Coronary artery (tissue), 2 donors: ENCODE measurements at regions not wholly inside any gene's neighbourhood (a gene's known extent, or its start where the extent isn't known, plus 50 kb on each side); places are given as distances from the start of the nearest gene placed in this dataset.

Experiments
- DNase-seq: peaks from one replicate; pipeline ENCODE4 v3.0.0-alpha.2; 2017; ENCODE audit warnings: low spot score
- H3K27ac ChIP-seq, 2 donors: fragments of 200-600 bp; sonication (generic); one replicate each; pipeline ENCODE4 v1.5.1; 2016 to 2019
- H3K4me3 ChIP-seq: fragments of 200-600 bp; sonication (generic); 2 replicates; pipeline ENCODE4 v1.5.1; 2016; ENCODE audit warnings: mild to moderate bottlenecking, moderate library complexity
- CTCF ChIP-seq: fragments of 200-600 bp; sonication (generic); IDR thresholded peaks from one replicate; pipeline ENCODE4 v1.5.1; 2019; ENCODE audit warnings: antibody characterized with exemption

GRCh38 chr7:71042591-71042990 is 89.4 kb upstream of the GALNT17 start:
- no peak for TF ChIP-seq CTCF
- H3K4me3 ChIP-seq, result no peak overlapping the region
- no peak for DNase-seq
- H3K27ac ChIP-seq, result no peak overlapping the region

GRCh38 chr7:71050492-71050891 is 81.5 kb upstream of the GALNT17 start:
- no peak for DNase-seq
- Histone ChIP-seq H3K4me3 (no peak overlapping the region), H3K27ac (no peak overlapping the region)
- no peak for TF ChIP-seq CTCF

DNA sequence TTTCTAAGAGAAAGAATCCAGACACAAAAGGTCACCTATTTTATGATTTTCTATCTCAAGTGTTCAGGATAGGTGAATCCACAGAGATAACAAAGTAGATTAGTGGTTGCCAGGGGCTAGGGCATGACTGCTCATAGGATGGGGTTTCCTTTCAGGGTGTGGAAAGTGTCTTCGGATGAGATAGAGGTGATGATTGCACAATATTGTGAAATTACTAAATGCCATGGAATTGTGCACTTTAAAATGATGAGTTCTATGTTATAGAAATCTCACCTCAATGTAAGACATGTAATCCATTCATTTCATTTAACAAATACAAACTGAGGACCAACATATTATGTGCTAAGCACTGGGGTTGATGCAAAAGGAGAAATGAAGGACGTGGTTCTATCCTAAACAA is 76.4 kb upstream of the GALNT17 start:
- DNase-seq, result no peak
- no peak overlapping the region for H3K27ac ChIP-seq
- no peak overlapping the region for H3K4me3 ChIP-seq
- no peak for TF ChIP-seq CTCF

- TF ChIP-seq CTCF, result no peak
- DNase-seq, result no peak
- H3K4me3 ChIP-seq, result no peak overlapping the region
- no peak overlapping the region for H3K27ac ChIP-seq
Measured at GRCh38 chr7:71077743-71078476, 54.0 kb upstream of the GALNT17 start.
